K562 (cell line): ENCODE measurements at regions not wholly inside any gene's neighbourhood (a gene's known extent, or its start where the extent isn't known, plus 50 kb on each side); places are given as distances from the start of the nearest gene placed in this dataset.

Source experiments
- ATAC-seq: fragments of 200-7000 bp; cut with Tn5 transposase; 3 replicates; pipeline ENCODE4 v1.9.1; 2020; ENCODE audit warnings: moderate library complexity
- BruUV-seq: library from RNA; stranded (reverse); fragments of 400-500 nt; replicated peaks from 2 replicates; lab custom pipeline; 2021; lab: Mats Ljungman, UMichigan
- CTCF ChIA-PET: fragments of 300-600 bp; formaldehyde crosslinking; extraction: SDS; loops from one replicate; lab custom pipeline; 2021; ENCODE audit warnings: low intra/inter-chr PET ratio; lab: Yijun Ruan, JAX
- POLR2A ChIA-PET: fragments of 300-600, 350-650 bp; sonication (Branson Sonifier 250); formaldehyde crosslinking; extraction: SDS; loops from one replicate; lab custom pipeline; 2021; ENCODE audit warnings: antibody characterized with exemption, inconsistent platforms; lab: Yijun Ruan, JAX
- DNase-seq, 4 experiments: peaks; one replicate each; pipeline versions ENCODE4 v3.0.0 to v3.0.0-alpha.2; 2011 to 2018; ENCODE audit warnings: low spot score in 3 of 4, mixed read lengths in 3 of 4; ENCODE audit errors: extremely low read depth in 1 of 4
- FAIRE-seq: peaks from 2 replicates; lab custom pipeline; 2011; peaks lifted over from hg19 to GRCh38; lab: Jason Lieb, UNC
- H2AFZ ChIP-seq: 2 replicates; pipeline ENCODE4 v1.6.0; 2011; ENCODE audit warnings: low read depth, low read length, control low read depth, inconsistent platforms
- H3K27ac ChIP-seq: fragments of 200-600 bp; 3 replicates; pipeline ENCODE4 v1.8.0; 2011; ENCODE audit warnings: low read depth, mild to moderate bottlenecking, control low read depth, inconsistent platforms, low read length, moderate library complexity, mixed read lengths; ENCODE audit errors: extremely low read depth
- H3K27me3 ChIP-seq, 2 experiments: fragments of 300-600 bp in 1 of 2; 2 replicates in 1 of 2; 3 replicates in 1 of 2; pipeline versions ENCODE4 v1.6.0 to v1.8.0; 2011; ENCODE audit warnings: inconsistent platforms in 2 of 2, low read length in 2 of 2, mild to moderate bottlenecking in 1 of 2, mixed read lengths in 1 of 2, moderate library complexity in 1 of 2; ENCODE audit not compliant: control insufficient read depth in 2 of 2, insufficient read depth in 2 of 2
- H3K36me3 ChIP-seq: fragments of 300-600 bp; 3 replicates; pipeline ENCODE4 v1.8.0; 2011; ENCODE audit warnings: mild to moderate bottlenecking, low read length, inconsistent platforms; ENCODE audit not compliant: control insufficient read depth, insufficient read depth
- H3K4me1 ChIP-seq, 2 experiments: fragments of 200-600 bp in 1 of 2; replicated peaks in 1 of 2; 2 replicates in 1 of 2; 3 replicates in 1 of 2; pipeline versions ENCODE4 v1.5.1 to v1.8.0; 2011; ENCODE audit warnings: inconsistent platforms in 2 of 2, low read length in 2 of 2, mild to moderate bottlenecking in 1 of 2, mixed read lengths in 1 of 2, moderate library complexity in 1 of 2; ENCODE audit not compliant: control insufficient read depth in 2 of 2, insufficient read depth in 2 of 2
- H3K4me2 ChIP-seq: 2 replicates; pipeline ENCODE4 v1.6.1; 2011; ENCODE audit warnings: low read length, control low read depth, inconsistent platforms, mixed read lengths; ENCODE audit not compliant: insufficient read depth
- H3K4me3 ChIP-seq: fragments of 200-600 bp; sonication (generic), shearing (Covaris generic); 2 replicates; pipeline ENCODE4 v1.5.1; 2016; ENCODE audit warnings: control low read depth, inconsistent platforms
- H3K79me2 ChIP-seq: fragments of 200-600 bp; 3 replicates; pipeline ENCODE4 v1.8.0; 2011; ENCODE audit warnings: low read length, inconsistent platforms; ENCODE audit not compliant: control insufficient read depth, insufficient read depth
- H3K9ac ChIP-seq, 2 experiments: 2 replicates each; pipeline versions ENCODE4 v1.6.0 to v1.6.1; 2011; ENCODE audit warnings: low read depth in 2 of 2, low read length in 2 of 2, control low read depth in 1 of 2, inconsistent platforms in 1 of 2, mild to moderate bottlenecking in 1 of 2, mixed read lengths in 1 of 2; ENCODE audit not compliant: insufficient read depth in 1 of 2
- H3K9me1 ChIP-seq: one replicate; pipeline ENCODE4 v1.6.0; 2011; ENCODE audit warnings: inconsistent platforms, mild to moderate bottlenecking, low read length, moderate library complexity; ENCODE audit not compliant: control insufficient read depth, insufficient read depth
- H3K9me3 ChIP-seq: replicated peaks from 2 replicates; pipeline ENCODE4 v1.5.1; 2011; ENCODE audit warnings: low read depth, low read length, inconsistent platforms; ENCODE audit not compliant: control insufficient read depth, insufficient read depth
- H4K20me1 ChIP-seq: replicated peaks from 2 replicates; pipeline ENCODE4 v1.6.1; 2011; ENCODE audit warnings: low read length, inconsistent platforms, mixed read lengths; ENCODE audit not compliant: control insufficient read depth, insufficient read depth
- CBX1 ChIP-seq: sonication (generic); IDR thresholded peaks from 2 replicates; pipeline ENCODE4 v1.6.1; 2016; ENCODE audit warnings: antibody characterized with exemption, low read depth, mild to moderate bottlenecking
- EWSR1 ChIP-seq: fragments of 450-650 bp; IDR thresholded peaks from 2 replicates; pipeline ENCODE4 v1.6.1; 2018; ENCODE audit warnings: borderline replicate concordance, mild to moderate bottlenecking, low read depth, moderate library complexity; ENCODE audit not compliant: partially characterized antibody
- GTF2F1 ChIP-seq: IDR thresholded peaks from 2 replicates; pipeline ENCODE4 v1.6.1; 2011; ENCODE audit warnings: low read depth, low read length, improper control_type of control experiment
- HLTF ChIP-seq: fragments of 450-650 bp; IDR thresholded peaks from 2 replicates; pipeline ENCODE4 v1.6.1; 2016
- HSF4 ChIP-seq: fragments of 250-450 bp; sonication (Bioruptor Pico); IDR thresholded peaks from 2 replicates; pipeline ENCODE4 v2.1.2; 2022; ENCODE audit warnings: mild to moderate bottlenecking, moderate library complexity, borderline replicate concordance
- LARP7 ChIP-seq: fragments of 450-650 bp; IDR thresholded peaks from 2 replicates; pipeline ENCODE4 v1.6.1; 2016
- MAZ ChIP-seq, 2 experiments: fragments of 450-650 bp in 1 of 2; sonication (generic) in 1 of 2; formaldehyde crosslinking; IDR thresholded peaks in 1 of 2; conservative IDR thresholded peaks in 1 of 2; 2 replicates each; pipeline versions ENCODE4 v1.4.0 to v1.5.0; 2020; ENCODE audit warnings: mild to moderate bottlenecking in 1 of 2, missing genetic modification reagents in 1 of 2
- MEF2D ChIP-seq: conservative IDR thresholded peaks from 2 replicates; pipeline ENCODE4 v1.6.1; 2016; ENCODE audit warnings: low read depth, missing genetic modification characterization, missing compliant biosample characterization
- SUPT5H ChIP-seq: fragments of 450-650 bp; IDR thresholded peaks from 2 replicates; pipeline ENCODE4 v1.6.1; 2016
- TGIF2 ChIP-seq: sonication (generic); formaldehyde crosslinking; IDR thresholded peaks from 2 replicates; pipeline ENCODE4 v1.8.1; 2022; ENCODE audit warnings: mild to moderate bottlenecking, missing genetic modification reagents, moderate library complexity
- ZNF12 ChIP-seq: sonication (generic); formaldehyde crosslinking; IDR thresholded peaks from 2 replicates; pipeline ENCODE4 v1.4.0; 2020; ENCODE audit warnings: mild to moderate bottlenecking, missing genetic modification reagents
- ZNF384 ChIP-seq: IDR thresholded peaks from 2 replicates; pipeline ENCODE4 v1.6.1; 2012; ENCODE audit warnings: low read depth, low read length, improper control_type of control experiment
- ZNF431 ChIP-seq: sonication (generic); formaldehyde crosslinking; IDR thresholded peaks from 2 replicates; pipeline ENCODE4 v1.8.0; 2022; ENCODE audit warnings: mild to moderate bottlenecking, missing genetic modification reagents
- WGBS: fragments of 100-300 bp; shearing (Covaris generic); methylation state at CpG from one replicate; pipeline ENCODE4 v1.1.6; 2016; ENCODE audit warnings: low coverage, mixed read lengths; ENCODE audit not compliant: insufficient coverage; ENCODE audit errors: missing lambda C conversion rate; 5-methylcytosine and 5-hydroxymethylcytosine counted together
- in situ Hi-C: fragments of 300-500 bp; cut with MboI; formaldehyde crosslinking; loops from 4 replicates; pipeline ENCODE4 v1.15.0; 2018; ENCODE audit warnings: inconsistent platforms, mixed read lengths
- intact Hi-C: fragments of 100-400 bp; cut with micrococcal nuclease; formaldehyde crosslinking; loops from 2 replicates; pipeline ENCODE4 v1.14.2; 2022
- TF ChIP-seq, protein P1 (sequence below): fragments of 450-650 bp; formaldehyde crosslinking; IDR thresholded peaks from 2 replicates; pipeline ENCODE4 v1.4.0; 2020; ENCODE audit warnings: mild to moderate bottlenecking, moderate library complexity
- TF ChIP-seq, protein P2 (sequence below), 2 experiments: fragments of 450-650 bp in 1 of 2; sonication (generic) in 1 of 2; formaldehyde crosslinking in 1 of 2; IDR thresholded peaks in 1 of 2; conservative IDR thresholded peaks in 1 of 2; 2 replicates each; pipeline versions ENCODE4 v1.6.1 to v1.8.1; 2016 to 2023; ENCODE audit warnings: mild to moderate bottlenecking in 2 of 2, moderate library complexity in 2 of 2, inconsistent platforms in 1 of 2, missing genetic modification reagents in 1 of 2
- TF ChIP-seq, protein P3 (sequence below): sonication (generic); formaldehyde crosslinking; IDR thresholded peaks from 2 replicates; pipeline ENCODE4 v1.8.0; 2023; ENCODE audit warnings: mild to moderate bottlenecking, missing genetic modification reagents
- TF ChIP-seq, protein P4 (sequence below): sonication (generic); formaldehyde crosslinking; IDR thresholded peaks from 2 replicates; pipeline ENCODE4 v1.8.0; 2022; ENCODE audit warnings: mild to moderate bottlenecking, missing genetic modification reagents

DNA sequence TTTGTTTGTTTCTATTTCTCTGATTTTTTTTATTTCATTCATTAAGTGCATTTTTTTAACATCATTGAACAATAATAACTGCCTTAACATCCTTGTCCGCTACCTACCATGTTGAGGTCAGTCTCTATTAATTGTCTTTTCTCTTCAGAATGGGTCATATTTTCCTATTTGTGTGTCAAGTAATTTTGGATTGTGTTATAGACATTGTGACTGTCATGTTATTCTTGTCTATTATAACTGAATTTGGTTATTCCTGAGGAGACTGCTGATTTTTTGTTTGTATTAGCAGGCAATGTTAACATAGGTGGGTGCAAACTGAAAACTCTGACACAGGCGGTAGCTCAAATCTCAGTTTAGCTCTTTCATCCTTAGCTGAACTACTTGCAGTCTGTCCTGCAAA, 169.9 kb downstream of the DICER1 start:
- Histone ChIP-seq H3K9me1 (no peaks in the 10 kb centered on the region), H3K79me2 (no peaks in the 10 kb centered on the region), H3K27ac (no peak overlapping the region), H3K36me3 (no peaks in the 10 kb centered on the region), H4K20me1 (no peaks in the 10 kb centered on the region), H3K4me1 (no peaks in the 10 kb centered on the region), H3K9ac (no peak overlapping the region), H3K4me2 (no peak overlapping the region), H3K27me3 (no peaks in the 10 kb centered on the region), H2AFZ (no peak overlapping the region), H3K9me3 (no peaks in the 10 kb centered on the region), H3K4me3 (no peak overlapping the region)
- DNase-seq = no peak
- no TSS peak for BruUV-seq
- 9% methylated on average over 2 of the region's 2 CpGs for WGBS
- intact Hi-C loops (no loop called here), in situ Hi-C loops (no loop called here)
- CTCF ChIA-PET = no interaction called here
- ATAC-seq = no peak
- TF ChIP-seq HSF4 (CRISPR knock-in tag) (no peak), SUPT5H (no peak), LARP7 (no peak), CBX1 (no peak), EWSR1 (no peak), ZNF12 (CRISPR knock-in tag) (no peak), GTF2F1 (no peak), ZNF431 (CRISPR knock-in tag) (no peak), HLTF (no peak), MEF2D (tag) (no peak), TGIF2 (CRISPR knock-in tag) (no peak), ZNF384 (no peak), MAZ (CRISPR knock-in tag; conservative IDR thresholded peaks at IDR 0.05 in 1 of 2, IDR thresholded peaks at IDR 0.05 in 1 of 2) (no peak)
- TF ChIP-seq, protein P1, sequence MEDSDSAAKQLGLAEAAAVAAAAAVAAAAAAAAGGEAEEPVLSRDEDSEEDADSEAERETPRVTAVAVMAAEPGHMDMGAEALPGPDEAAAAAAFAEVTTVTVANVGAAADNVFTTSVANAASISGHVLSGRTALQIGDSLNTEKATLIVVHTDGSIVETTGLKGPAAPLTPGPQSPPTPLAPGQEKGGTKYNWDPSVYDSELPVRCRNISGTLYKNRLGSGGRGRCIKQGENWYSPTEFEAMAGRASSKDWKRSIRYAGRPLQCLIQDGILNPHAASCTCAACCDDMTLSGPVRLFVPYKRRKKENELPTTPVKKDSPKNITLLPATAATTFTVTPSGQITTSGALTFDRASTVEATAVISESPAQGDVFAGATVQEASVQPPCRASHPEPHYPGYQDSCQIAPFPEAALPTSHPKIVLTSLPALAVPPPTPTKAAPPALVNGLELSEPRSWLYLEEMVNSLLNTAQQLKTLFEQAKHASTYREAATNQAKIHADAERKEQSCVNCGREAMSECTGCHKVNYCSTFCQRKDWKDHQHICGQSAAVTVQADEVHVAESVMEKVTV (CRISPR knock-in tag) = no peak
- TF ChIP-seq, protein P2, sequence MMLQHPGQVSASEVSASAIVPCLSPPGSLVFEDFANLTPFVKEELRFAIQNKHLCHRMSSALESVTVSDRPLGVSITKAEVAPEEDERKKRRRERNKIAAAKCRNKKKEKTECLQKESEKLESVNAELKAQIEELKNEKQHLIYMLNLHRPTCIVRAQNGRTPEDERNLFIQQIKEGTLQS (IDR thresholded peaks at IDR 0.05) = no peak
- TF ChIP-seq, protein P2 (CRISPR knock-in tag; conservative IDR thresholded peaks at IDR 0.05) = no peak
- TF ChIP-seq, protein P3, sequence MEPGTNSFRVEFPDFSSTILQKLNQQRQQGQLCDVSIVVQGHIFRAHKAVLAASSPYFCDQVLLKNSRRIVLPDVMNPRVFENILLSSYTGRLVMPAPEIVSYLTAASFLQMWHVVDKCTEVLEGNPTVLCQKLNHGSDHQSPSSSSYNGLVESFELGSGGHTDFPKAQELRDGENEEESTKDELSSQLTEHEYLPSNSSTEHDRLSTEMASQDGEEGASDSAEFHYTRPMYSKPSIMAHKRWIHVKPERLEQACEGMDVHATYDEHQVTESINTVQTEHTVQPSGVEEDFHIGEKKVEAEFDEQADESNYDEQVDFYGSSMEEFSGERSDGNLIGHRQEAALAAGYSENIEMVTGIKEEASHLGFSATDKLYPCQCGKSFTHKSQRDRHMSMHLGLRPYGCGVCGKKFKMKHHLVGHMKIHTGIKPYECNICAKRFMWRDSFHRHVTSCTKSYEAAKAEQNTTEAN = no peak
- TF ChIP-seq, protein P4, sequence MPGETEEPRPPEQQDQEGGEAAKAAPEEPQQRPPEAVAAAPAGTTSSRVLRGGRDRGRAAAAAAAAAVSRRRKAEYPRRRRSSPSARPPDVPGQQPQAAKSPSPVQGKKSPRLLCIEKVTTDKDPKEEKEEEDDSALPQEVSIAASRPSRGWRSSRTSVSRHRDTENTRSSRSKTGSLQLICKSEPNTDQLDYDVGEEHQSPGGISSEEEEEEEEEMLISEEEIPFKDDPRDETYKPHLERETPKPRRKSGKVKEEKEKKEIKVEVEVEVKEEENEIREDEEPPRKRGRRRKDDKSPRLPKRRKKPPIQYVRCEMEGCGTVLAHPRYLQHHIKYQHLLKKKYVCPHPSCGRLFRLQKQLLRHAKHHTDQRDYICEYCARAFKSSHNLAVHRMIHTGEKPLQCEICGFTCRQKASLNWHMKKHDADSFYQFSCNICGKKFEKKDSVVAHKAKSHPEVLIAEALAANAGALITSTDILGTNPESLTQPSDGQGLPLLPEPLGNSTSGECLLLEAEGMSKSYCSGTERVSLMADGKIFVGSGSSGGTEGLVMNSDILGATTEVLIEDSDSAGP = no peak
- FAIRE-seq = no peak
- POLR2A ChIA-PET = no interaction called here
